ENCODE measurements at regions not wholly inside any gene's neighbourhood (a gene's known extent, or its start where the extent isn't known, plus 50 kb on each side); places are given as distances from the start of the nearest gene placed in this dataset.
"Not testable (repeated sequence)": the region's sequence is repeated elsewhere in the genome, so short reads cannot be mapped to it uniquely, and the experiment has no call there.

DNA sequence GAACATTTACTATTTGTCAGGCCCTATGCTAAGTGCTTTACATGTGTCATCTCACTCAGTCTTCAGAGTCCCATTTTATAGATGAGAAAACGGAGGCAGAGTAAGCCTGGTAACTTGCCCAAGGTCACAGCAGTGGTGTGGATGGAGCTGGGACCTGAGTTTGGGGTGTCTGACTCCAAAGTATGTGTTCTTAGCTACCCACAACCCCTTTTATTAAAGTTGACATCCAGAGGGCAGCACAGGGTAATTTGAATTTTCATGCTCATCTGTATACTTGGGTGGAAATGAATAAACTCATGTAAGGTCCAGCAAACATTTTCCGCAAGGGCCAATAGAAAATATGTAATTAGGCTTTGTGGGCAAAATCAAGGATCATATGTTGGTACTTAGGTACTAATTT lies 93.4 kb upstream of the SLC25A48 start:
- Histone ChIP-seq H3K27ac (ENCODE audit: low read depth, low read length) (no peak overlapping the region), H3K9me3 (ENCODE audit: control insufficient read depth, insufficient read depth, low read length) (peaks cover under 1% of the 10 kb centered on the region; the same call in 1 of the 2 replicates), H3K27me3 (ENCODE audit: control insufficient read depth, insufficient read depth, low read length) (no peaks in the 10 kb centered on the region), H3K4me3 (ENCODE audit: low read depth, low read length) (no peak overlapping the region)
- no peak for DNase-seq (ENCODE audit: low read depth, low spot score)
- CTCF ChIA-PET: no interaction called here
- TF ChIP-seq, protein P1, sequence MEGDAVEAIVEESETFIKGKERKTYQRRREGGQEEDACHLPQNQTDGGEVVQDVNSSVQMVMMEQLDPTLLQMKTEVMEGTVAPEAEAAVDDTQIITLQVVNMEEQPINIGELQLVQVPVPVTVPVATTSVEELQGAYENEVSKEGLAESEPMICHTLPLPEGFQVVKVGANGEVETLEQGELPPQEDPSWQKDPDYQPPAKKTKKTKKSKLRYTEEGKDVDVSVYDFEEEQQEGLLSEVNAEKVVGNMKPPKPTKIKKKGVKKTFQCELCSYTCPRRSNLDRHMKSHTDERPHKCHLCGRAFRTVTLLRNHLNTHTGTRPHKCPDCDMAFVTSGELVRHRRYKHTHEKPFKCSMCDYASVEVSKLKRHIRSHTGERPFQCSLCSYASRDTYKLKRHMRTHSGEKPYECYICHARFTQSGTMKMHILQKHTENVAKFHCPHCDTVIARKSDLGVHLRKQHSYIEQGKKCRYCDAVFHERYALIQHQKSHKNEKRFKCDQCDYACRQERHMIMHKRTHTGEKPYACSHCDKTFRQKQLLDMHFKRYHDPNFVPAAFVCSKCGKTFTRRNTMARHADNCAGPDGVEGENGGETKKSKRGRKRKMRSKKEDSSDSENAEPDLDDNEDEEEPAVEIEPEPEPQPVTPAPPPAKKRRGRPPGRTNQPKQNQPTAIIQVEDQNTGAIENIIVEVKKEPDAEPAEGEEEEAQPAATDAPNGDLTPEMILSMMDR (IDR thresholded peaks at IDR 0.05; ENCODE audit: low read depth, low read length): no peak
- POLR2A ChIA-PET: no interaction called here

DNA sequence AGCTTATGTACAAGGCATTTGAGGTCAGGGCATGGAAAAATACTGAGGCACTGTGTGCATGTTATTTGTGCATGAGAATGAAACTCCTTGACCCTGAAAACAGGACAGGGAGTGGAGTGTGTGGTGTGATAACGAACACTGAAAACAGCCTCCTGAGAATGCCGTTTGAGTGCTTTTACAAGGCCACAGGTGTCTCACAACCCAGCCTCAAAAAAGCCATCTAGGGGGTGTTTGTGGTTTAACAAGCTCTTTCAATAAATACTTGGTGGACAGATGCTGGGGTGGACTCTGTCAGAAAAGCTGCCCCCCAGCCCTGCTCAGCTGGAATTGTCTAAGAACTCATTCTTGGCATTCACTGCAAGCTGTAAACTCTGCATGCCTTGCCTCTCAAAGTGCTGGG lies 94.0 kb upstream of the SLC25A48 start:
- CTCF ChIA-PET: no interaction called here
- Histone ChIP-seq H3K27ac (ENCODE audit: low read depth, low read length) (no peak overlapping the region), H3K27me3 (ENCODE audit: control insufficient read depth, insufficient read depth, low read length) (no peaks in the 10 kb centered on the region), H3K9me3 (ENCODE audit: control insufficient read depth, insufficient read depth, low read length) (no peaks in the 10 kb centered on the region), H3K4me3 (ENCODE audit: low read depth, low read length) (no peak overlapping the region)
- TF ChIP-seq, protein P1 (IDR thresholded peaks at IDR 0.05; ENCODE audit: low read depth, low read length): no peak
- POLR2A ChIA-PET: no interaction called here
- no peak for DNase-seq (ENCODE audit: low read depth, low spot score)

DNA sequence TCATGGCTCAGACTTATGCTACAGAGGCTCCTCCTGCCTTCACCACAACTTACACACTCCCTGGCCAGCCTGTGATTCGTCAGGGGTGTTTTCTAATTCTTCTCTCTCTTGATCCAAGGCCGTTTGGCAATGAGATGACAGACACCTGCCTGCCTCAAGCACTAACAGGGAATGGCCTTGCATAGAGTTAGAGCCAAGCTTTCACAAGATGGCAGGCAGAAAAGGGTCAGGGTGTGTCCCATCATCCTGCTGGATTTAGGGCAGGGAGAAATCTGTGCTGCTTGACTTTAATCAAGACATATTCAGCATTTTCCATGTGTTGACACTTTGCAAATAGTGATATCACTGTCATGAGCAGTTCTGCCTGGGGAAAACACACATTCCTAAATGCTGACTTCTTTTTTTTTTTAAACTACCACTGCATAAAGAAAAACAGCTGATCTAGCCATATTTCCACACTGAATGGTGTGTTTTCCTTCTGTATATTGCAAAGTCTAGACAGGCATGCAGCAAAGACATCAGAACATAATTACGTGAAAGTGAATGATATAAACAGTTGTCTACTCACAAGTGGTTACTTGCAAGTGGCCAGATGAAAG lies 95.0 kb upstream of the SLC25A48 start:
- TF ChIP-seq, protein P1 (IDR thresholded peaks at IDR 0.05; ENCODE audit: low read depth, low read length): no peak
- DNase-seq (ENCODE audit: low read depth, low spot score): no peak
- no peak overlapping the region for H3K4me3 ChIP-seq (ENCODE audit: low read depth, low read length)
- no peak overlapping the region for H3K27ac ChIP-seq (ENCODE audit: low read depth, low read length)
- H3K27me3 ChIP-seq (ENCODE audit: control insufficient read depth, insufficient read depth, low read length): no peaks in the 10 kb centered on the region
- no peaks in the 10 kb centered on the region for H3K9me3 ChIP-seq (ENCODE audit: control insufficient read depth, insufficient read depth, low read length)
- ChIA-PET POLR2A (no interaction called here), CTCF (no interaction called here)

DNA sequence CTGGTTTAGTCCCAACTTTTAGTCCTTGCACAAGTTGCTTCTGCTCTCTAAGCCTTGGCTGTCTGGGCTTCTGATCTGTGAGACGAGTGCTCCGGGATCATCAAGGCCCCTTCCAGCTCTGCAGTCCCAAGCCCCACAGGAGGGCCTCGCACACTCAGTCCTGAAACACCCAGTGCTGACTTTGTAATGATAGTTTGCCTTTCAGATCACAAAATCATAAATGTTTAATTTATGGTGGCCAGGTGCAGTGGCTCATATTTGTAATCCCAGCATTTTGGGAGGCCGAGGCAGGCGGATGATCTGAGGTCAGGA lies 95.9 kb upstream of the SLC25A48 start:
- no peak overlapping the region for H3K27ac ChIP-seq (ENCODE audit: low read depth, low read length)
- no peaks in the 10 kb centered on the region for H3K27me3 ChIP-seq (ENCODE audit: control insufficient read depth, insufficient read depth, low read length)
- CTCF ChIA-PET: no interaction called here
- TF ChIP-seq, protein P1 (IDR thresholded peaks at IDR 0.05; ENCODE audit: low read depth, low read length): no peak
- POLR2A ChIA-PET: no interaction called here
- H3K4me3 ChIP-seq (ENCODE audit: low read depth, low read length): no peak overlapping the region
- H3K9me3 ChIP-seq (ENCODE audit: control insufficient read depth, insufficient read depth, low read length): no peaks in the 10 kb centered on the region
- no peak for DNase-seq (ENCODE audit: low read depth, low spot score)

DNA sequence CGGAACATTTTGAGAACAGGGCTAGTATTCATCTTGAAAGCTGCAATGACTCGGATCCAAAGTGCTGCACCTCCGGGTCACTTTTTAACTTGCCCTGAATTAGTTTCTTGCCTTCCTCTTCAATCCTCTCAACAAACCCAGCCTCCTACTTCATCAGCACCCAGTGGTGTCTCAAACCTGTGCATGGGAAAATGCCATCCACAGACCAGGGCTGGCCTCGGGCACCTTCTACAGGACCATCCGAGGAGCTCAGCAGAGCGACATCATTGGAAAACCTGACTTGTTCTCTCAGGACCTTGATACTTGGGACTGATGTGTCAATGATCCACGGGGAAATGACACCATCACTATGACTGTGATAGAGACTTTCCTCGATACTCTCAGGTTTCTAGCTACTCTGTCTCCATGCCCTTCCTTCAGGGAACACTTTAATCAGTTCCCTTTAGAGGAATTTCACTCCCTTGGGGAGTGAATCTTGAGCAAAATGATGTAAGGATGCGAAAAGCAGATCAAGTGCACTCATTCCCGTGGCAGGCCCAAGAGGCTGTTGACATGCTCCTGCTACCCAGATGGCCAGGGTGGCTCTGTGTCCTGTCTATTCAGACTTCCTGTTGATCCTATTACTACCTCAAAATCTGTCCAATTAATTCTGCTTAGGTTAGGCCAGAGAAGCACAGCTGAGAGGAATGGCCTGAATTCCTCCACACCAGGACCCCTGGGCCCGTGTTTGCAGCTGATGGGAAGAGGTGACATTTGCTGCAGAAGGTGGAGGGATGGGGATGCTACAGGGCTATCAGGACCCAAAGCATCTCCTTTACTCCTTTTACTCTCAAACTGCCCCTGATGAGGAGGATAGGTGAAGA lies 96.5 kb upstream of the SLC25A48 start:
- no peak overlapping the region for H3K4me3 ChIP-seq (ENCODE audit: low read depth, low read length)
- POLR2A ChIA-PET: no interaction called here
- no peak for DNase-seq (ENCODE audit: low read depth, low spot score)
- H3K27me3 ChIP-seq (ENCODE audit: control insufficient read depth, insufficient read depth, low read length): no peaks in the 10 kb centered on the region
- CTCF ChIA-PET: no interaction called here
- H3K9me3 ChIP-seq (ENCODE audit: control insufficient read depth, insufficient read depth, low read length): no peaks in the 10 kb centered on the region
- TF ChIP-seq, protein P1 (IDR thresholded peaks at IDR 0.05; ENCODE audit: low read depth, low read length): no peak
- H3K27ac ChIP-seq (ENCODE audit: low read depth, low read length): no peak overlapping the region

DNA sequence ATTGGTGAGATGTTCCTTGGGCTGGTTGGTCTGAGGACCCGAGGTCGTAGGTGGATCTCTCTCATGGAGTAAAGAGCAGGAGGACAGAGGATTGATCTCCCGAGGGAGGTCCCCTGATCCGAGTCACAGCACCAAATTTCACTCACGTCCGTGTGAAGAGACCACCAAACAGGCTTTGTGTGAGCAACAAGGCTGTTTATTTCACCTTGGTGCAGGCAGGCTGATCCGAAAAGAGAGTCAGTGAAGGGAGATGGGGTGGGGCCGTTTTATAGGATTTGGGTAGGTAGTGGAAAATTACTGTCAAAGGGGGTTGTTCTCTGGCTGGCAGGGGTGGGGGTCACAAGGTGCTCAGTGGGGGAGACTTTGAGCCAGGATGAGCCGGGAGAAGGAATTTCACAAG lies 97.5 kb upstream of the SLC25A48 start:
- H3K27me3 ChIP-seq (ENCODE audit: control insufficient read depth, insufficient read depth, low read length); POLR2A ChIA-PET; DNase-seq (ENCODE audit: low read depth, low spot score); H3K4me3 ChIP-seq (ENCODE audit: low read depth, low read length); H3K27ac ChIP-seq (ENCODE audit: low read depth, low read length); H3K9me3 ChIP-seq (ENCODE audit: control insufficient read depth, insufficient read depth, low read length); CTCF ChIA-PET: not testable (repeated sequence)

Data from AG04450 (cell line).